Fibroblast of gingiva (primary cell): ENCODE measurements at regions not wholly inside any gene's neighbourhood (a gene's known extent, or its start where the extent isn't known, plus 50 kb on each side); places are given as distances from the start of the nearest gene placed in this dataset.
A peak's percentile ranks its signal among the peaks of the same experiment; 100 is the strongest.
"Not testable (repeated sequence)": the region's sequence is repeated elsewhere in the genome, so short reads cannot be mapped to it uniquely, and the experiment has no call there.

Source experiments
- DNase-seq: peaks from one replicate; pipeline ENCODE4 v3.0.0-alpha.2; 2011; ENCODE audit warnings: low read depth

DNA sequence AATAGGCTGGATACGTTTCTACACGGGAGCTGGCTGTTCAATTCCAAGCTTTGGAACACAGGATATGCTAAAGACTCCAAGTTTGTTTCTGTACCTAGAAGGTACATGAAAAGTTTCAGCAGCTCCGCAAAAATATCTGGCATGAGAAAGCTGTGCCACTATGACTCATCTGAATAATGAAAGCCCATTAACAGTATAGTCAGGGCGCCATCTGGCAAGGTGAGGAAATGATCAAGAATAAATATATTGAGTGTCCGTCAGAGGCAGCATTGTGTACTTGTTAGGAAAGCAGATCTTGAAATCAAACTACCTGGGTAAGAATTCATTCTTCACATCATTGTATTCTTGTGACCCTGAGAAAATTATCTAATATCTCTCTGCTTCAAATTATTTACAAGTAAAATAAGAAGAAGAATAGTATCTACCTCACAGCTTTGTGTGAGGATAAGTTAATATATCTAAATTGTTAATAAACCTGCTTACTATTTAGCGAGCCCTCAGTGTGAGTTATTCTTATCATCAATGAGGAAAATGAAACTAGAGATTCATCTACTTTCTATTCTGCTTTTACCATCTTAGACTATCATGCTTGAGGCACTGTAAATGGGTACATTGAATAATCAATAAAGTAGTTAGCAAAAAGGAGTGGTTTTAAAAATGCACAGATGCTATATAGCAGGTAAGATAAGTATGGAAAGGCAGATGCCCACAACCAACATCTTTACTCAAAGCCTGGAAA is 53.5 kb downstream of the FSCB start:
- no peak for DNase-seq

DNA sequence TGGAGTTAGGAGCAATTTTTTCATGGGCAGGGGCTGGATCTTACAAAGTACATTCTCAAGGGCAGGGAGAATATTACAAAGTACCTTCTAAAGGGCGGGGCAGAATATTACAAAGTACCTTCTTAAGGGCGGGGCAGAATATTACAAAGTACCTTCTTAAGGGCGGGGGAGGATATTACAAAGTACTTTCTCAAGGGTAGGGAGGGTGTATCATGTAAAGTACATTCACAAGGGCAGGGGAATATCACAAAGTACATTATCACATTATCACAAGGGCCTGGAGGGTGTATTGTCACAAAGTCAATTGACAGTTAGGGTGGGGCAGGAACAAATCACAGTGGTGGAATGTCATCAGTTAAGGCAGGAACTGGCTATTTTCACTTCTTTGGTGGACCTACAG is 56.9 kb downstream of the FSCB start:
- DNase-seq: not testable (repeated sequence)

DNA sequence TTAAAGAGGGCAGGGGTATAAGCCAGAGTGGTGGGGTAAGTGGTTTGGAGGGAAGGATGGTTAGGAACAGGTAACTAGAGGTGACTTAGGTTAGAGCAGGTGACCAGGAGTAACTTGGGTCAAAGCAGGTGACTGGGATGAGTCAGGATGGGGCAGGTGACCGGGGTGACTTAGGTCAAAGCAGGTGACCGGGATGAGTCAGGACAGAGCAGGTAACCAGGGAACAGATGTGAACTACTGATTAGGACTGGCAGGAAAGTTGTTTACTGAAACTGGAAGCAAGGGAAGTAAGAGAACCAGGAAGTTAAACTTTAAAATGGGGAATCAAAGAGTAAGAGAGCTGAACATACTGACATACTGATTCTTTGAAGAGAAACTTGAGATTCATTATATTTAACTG is 57.4 kb downstream of the FSCB start:
- DNase-seq: no peak

DNA sequence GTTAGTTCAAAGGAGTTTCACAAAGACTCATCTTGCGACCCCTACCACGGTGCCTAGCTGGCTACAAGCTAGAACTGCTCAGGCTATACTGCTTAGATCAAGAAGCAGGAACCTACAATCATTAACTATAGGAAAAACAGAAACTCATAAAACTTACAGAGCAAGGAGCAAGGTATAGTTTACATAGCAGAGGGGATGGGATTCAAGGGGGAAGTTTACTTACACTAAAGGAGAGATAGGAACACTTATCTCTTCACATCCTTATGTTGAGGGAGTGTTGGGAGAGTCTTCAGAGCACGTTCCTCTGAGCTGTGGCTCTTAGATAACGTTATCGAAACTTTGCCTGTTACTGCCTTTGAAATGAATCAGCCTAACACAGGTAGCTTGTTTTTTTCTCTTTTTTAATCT is 58.1 kb downstream of the FSCB start:
- DNase-seq: no peak

DNA sequence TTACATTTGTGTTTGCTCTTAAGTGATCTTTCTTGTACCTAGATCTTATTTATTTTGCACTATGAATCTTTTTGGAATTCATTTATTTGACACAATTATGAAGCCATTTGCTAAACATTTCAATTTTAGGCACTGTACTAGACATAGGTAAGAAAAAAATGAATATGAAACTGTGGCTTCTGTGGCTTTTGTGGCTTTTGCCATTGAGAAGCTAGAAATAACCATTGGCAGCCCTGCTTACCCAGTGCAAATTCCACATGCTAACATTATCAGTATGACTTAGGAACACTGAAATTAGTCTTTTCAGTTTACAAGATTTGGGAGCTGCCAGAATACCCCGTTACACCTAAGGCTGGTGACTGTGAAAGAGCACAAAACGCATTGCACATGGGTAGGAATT is 60.1 kb downstream of the FSCB start:
- DNase-seq: no peak

DNA sequence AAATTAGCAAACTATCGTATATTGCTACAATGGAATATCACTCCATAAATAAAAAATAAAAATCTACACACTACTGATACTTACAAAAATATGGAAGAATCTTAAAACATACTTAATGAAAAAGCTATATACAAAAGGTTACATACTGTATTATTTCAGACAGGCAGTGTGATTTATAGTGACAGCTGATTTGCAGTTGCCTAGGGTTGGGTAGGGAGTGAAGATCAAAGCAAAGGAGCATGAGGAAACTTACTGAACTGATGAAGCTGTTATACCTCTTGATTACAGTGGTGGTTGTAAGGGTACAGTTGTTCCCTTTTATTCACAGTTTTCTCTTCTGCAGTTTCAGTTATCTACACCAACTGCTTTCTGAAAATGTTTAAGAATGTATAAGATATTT is 62.6 kb downstream of the FSCB start:
- DNase-seq: no peak

DNA sequence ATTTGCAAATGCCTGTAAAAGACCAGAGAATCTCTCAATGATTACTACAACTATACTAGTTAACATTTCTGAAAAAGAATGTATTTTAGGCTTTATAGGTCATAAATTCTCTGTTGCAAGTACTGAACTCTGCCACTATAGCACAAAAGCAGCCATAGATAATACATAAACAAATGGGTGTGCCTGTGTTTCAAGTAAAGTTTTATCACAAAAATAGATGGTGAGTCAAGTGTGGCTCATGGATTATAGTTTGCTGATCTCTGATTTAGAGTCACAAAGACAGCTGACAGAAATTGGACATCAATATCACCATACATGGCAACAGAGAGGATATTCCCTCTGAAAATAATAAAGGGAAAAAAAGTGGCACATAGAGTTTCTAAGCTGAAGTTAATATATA is 68.1 kb downstream of the FSCB start:
- no peak for DNase-seq

DNA sequence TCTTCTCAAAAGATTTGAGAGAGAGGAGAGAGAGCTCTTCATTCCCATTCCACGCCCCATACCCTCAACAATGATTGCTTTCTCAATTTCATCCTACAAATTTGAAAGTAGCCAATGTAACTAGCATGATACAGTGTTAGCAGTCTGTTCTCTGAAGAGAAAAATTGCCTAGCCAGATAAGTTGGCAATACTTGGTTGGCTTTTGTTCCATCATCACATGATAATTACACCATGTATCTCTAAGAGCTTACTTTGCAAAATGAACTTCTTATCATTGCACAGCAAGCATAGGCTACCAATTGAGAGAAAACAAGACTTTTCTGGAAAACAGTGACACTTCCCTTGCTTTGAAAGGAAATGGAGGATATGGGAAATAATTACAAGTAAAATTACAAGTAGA is 68.9 kb downstream of the FSCB start:
- no peak for DNase-seq

DNA sequence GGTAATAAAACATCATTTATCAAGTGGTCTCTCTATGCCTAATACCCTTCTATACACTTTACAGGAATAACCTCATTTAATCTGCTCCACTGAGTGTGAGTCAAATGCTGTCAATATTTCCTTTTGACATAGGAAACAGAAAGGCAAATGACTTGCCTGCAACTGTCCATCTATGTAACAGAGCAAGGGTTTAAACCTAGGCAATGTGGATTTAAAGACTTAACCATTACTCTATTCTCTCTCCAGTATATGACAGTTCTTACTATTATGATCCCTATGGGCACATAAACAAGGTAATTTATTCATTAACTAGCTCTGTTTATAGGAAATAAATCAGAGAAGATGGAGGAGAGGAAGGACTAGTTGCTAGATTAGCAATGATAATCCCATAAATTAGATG is 70.6 kb downstream of the FSCB start:
- no peak for DNase-seq

DNA sequence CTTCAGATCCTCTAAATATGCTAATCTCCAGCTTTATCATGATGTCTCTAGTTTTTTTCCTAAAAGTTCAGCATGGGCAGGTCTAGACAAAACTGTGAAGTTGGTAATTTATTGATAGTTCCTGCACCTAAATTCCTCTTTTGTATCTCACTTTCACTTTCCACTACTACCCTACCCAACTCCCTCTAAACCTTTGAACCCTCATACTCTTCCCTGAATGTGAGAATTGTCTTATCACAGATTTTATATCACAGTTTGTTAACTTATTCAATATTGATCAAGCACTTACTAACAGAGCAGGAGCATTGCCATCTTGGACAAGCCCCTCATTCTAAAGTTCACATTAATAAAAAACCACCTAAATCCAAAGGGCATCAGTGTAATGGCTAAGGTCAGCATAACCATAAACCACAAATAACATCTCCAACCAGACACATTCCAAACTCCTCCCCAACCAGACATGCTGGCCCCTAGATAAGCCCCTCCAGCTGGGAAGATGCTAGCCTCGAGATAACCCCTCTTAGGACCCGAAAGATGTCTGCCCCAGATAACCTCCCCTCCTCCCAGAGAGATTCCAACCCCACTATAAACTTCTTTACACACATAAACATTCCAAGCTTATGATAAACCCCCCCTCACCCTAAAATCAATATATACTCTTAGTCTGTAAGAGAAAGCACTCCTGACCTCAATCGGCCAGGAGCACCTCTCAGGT is 78.7 kb downstream of the FSCB start:
- no peak for DNase-seq

DNA sequence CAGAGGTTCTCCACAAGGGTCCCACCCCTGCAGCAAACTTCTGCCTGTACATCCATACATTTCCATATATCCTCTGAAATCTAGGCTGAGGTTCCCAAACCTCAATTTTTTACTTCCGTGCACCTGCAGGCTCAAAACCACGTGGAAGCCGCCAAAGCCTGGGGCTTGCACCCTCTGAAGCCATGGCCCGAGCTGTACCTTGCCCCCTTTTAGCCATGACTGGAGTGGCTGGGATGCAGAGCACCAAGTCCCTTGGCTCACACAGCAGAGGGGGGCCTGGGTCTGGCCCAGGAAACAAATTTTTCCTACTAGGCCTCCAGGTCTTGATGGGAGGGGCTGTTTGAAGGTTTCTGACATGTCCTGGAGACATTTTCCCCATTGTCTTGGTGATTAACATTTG is 84.4 kb downstream of the FSCB start:
- DNase-seq: no peak

DNA sequence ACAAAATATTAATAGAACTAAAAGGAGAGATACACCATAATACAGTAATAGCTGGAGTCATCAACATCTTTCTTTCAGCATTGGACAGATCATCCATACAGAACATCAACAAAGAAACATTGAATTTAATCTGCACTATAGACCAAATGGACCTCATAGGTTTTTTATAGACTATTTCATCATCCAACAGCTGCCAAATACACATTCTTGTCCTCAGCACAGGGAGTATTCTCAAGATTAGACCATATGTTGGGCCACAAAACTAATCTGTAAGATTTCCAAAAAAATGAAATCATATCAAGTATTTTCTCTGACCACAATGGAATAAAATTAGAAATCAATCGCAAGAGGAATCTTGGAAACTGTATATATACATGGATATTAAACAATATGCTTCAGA is 86.9 kb downstream of the FSCB start:
- peak; percentile 14 for DNase-seq

DNA sequence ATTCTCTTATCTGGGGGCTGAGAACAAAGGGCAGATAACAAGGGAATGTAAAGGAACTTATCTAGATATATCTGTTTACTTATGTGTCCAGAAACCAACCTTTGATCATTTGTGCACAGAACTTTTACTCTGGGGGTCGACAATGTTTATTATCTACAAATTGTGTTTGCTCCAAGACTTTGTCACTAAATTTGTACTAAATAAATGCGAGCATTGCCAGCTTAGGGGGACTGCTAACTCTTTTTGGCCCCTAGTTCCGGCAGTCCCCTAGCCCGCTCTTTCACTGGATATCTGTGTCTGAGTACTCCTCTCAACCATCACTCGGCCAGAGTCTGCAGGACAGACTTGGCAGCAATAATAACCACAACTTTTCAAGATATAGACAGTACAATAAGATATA is 88.2 kb downstream of the FSCB start:
- DNase-seq: no peak

DNA sequence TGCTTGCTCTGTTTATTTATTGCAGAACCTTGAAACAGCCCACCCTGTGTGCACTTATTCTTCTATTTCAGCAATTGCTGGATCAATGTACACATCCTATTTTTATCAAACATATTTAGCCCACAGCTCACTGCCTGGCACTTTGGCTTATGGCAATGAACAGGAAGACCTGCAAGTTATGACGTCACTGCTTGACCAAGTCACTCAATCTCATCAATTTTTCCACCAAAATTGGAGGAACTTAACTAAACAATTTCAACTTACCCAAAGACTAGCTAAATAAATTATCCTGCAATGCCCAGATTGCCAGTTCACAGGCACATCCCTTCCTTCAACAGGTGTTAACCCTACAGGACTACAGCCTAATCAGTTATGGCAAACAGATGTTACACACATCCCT is 89.3 kb downstream of the FSCB start:
- DNase-seq: no peak

DNA sequence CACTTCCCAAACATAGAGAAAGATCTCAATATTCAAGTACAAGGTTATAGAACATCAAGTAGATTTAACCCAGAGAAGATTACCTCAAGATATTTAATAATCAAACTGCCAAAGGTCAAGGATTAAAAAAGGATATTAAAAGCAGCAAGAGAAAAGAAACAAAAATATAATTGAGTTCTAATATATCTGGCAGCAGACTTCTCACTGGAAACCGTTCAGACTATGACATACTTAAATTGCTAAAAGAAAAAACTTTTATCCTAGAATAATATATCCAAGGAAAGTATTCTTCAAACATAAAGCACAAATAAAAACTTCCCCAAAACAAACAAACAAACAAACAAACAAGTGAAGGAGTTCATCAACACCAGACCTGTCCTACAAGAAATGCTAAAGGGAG is 92.4 kb downstream of the FSCB start:
- DNase-seq: no peak

DNA sequence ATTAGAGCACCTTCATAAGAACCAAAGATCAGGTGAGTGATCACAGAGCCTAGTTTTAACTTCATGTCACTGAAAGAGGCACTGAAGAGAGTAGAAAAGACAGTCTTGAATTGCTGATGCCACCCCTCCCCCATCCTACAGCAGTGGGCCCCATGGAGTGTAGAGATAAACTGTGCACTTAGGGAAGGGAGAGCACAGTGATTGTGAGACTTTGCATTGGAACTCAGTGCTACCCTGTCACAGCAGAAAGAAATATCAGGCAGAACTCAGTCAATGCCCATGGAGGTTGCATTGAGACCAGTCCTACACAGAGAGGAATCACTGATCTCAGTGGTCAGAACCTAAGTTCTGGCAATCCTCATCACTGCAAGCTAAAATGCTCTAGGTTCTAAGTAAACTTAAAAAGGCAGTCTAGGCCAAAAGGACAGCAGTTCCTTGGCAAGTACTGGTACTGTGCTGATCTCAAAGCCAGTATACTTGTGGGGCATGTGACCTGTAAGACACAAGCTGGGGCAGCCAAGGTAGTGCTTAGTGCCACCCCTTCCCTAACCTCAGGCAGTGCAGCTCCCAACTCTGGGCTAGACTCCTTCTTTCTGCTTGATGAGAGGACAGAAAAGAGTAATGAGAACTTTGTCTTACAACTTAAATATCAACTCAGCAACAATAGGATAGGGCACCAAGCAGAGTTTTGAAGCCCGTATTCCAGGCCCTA is 94.1 kb downstream of the FSCB start:
- no peak for DNase-seq

DNA sequence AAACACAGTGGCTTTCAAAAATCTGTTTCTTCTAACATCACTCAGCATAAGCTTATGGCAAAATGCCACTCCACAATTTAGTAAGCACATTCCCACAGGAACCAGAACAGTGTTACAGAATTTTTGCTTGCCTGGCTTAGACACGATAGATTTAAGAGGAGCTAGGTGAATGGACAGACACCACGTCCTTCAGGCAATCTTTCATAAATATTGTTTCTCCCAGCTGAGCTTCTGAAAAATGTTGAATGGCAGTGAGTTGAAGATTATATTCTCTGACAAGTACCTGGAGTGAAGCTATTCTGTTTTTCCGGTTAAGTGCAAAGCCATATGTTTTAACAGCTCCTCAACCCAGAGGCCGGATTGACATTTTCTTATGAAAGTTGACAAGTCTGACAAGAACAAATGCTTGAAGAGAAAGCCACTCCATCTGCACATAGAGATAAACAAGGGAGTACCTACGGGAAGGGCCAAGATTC is 102.0 kb downstream of the FSCB start:
- peak; percentile 31 for DNase-seq

DNA sequence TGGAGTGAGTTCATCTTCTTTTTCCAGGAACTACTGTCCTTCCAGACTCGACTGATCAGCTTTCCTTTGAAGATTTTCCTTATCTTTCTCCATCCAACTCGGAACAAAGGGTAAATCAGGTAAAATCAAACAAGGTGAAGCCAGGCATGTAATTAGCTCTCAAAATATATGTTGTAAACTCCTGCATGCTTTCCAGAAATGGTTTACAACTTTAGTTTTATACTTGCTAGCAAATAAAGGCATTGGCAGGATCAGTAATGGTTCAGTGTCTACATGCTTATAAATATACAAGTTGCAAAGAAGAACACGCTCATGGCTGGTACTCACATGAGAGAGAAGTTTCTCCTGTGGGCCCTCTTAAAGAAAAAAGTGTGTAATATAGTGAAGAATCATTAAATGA is 102.5 kb downstream of the FSCB start:
- no peak for DNase-seq

DNA sequence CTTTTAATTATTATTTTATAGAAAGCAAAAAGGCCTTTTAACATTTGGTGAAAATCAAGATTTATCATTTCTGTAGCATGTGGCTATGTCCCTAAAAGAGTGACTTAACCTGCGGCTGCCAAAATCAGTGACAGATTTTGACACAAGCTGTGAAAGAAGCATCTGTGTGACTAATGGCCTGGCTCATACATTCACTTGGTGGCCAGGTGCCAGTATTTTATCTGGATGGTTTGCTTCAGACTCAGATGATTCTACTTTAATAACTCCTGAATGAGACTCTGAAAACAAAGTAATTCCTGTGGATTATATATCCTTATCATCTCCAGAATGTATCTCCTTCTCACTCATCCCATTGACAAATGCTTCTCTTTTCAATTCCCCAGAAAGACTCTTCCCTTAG is 103.0 kb downstream of the FSCB start:
- peak; percentile 43 for DNase-seq

DNA sequence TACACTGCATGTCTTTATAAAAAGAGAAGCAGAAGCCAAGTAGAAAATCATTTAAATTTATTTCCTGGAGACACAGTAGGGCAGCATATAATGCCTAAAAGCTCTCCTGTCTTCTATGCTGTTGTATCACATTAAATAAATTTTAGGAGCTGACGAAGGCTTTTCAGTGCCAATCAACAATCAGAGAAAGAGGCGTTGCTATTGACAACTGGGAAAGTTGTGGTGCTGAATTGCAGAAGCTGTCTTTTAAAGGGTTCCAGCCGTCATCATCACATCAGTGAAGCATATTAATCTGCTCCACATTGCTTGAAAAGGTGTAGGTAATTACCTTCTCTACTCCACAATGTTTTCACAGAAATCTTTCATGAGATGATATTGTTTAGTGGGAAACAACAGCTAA is 103.9 kb downstream of the FSCB start:
- no peak for DNase-seq

DNA sequence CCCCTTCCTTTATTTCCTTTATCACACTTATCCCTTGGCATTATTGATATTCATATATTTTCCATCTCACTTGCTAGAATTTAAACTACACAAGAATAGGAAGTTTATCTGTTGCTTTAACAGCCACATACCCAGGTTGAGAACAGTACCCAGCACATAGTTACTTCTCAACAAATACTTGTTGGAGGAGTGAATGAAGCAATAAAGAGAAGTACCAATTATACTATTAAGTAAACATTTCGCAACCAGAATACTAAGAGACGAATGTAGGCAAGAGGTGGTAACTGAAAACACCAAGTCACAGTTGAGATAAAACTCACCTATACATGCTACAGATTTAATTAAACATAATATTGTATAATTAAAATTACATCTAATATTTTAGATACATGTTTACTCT is 110.9 kb downstream of the FSCB start:
- DNase-seq: no peak

DNA sequence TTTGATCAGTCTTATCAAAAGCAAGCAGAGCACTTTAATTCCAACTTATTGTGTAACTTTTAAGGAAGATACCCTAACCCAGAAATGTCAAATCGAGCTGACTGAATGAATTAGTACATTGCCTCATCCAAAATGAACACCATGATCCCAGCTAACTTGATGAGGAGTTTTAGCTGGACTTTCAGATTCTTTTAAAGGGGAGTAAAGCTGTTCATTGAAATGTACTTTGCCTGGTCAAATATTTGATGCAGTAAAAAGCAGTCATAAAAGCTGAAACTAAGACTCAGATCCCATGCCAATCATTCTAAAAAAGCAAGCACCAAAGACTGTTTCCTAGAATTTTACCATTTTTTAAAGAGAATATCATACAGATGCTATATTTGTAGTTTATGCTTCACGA is 114.1 kb downstream of the FSCB start:
- DNase-seq: no peak

DNA sequence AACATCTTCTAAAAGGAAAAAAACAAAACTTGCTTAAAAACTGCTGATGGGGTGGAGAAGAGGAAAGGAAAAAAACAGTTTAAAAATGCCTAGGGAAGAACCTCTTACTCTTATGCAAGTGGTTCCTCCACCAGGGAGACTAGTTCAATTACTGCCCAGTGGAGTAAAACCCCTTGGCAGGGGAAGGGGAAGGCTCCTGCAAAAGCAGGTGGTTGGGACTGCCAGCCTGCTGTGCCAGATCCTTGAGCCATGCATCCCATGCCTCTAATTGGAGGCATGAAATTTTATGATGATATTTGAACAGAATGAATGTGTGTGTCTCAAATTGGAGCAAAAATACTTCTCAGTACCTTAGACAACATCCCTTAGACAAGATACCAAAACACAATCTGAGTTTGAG is 118.8 kb downstream of the FSCB start:
- no peak for DNase-seq
